ENCODE measurements at regions not wholly inside any gene's neighbourhood (a gene's known extent, or its start where the extent isn't known, plus 50 kb on each side); places are given as distances from the start of the nearest gene placed in this dataset.

- TF ChIP-seq FOXM1 (IDR thresholded peaks at IDR 0.05; ENCODE audit: borderline replicate concordance, low read depth) = no peak
- no peak for TF ChIP-seq TAF1 (IDR thresholded peaks at IDR 0.05; ENCODE audit: low read depth)
- TF ChIP-seq REST (IDR thresholded peaks at IDR 0.05; ENCODE audit: low read depth) = no peak
Measured at GRCh38 chr6:163717106-163717764, 302.7 kb downstream of the QKI start.
